OCI-LY1 (cell line): ENCODE measurements at regions not wholly inside any gene's neighbourhood (a gene's known extent, or its start where the extent isn't known, plus 50 kb on each side); places are given as distances from the start of the nearest gene placed in this dataset.
"Not testable (repeated sequence)": the region's sequence is repeated elsewhere in the genome, so short reads cannot be mapped to it uniquely, and the experiment has no call there.

ENCODE experiments used
- H2AFZ ChIP-seq: fragments of 200-600 bp; sonication (generic), shearing (Covaris generic); 2 replicates; pipeline ENCODE4 v1.6.0; 2014; ENCODE audit warnings: antibody characterized with exemption, mild to moderate bottlenecking, low read length
- H3F3A ChIP-seq: fragments of 200-600 bp; sonication (generic), shearing (Covaris generic); 2 replicates; pipeline ENCODE4 v1.6.0; 2014; ENCODE audit warnings: mild to moderate bottlenecking, antibody characterized with exemption, low read length, moderate library complexity; ENCODE audit not compliant: insufficient read depth
- H3K27ac ChIP-seq: fragments of 200-600 bp; sonication (generic); 2 replicates; pipeline ENCODE4 v1.5.1; 2014; ENCODE audit warnings: low read length, mixed run types, mild to moderate bottlenecking, low read depth; ENCODE audit not compliant: poor library complexity, severe bottlenecking
- H3K27me3 ChIP-seq: fragments of 200-600 bp; sonication (generic); 2 replicates; pipeline ENCODE4 v1.6.0; 2014; ENCODE audit warnings: antibody characterized with exemption, mild to moderate bottlenecking, low read length, moderate library complexity; ENCODE audit not compliant: insufficient read depth
- H3K36me3 ChIP-seq: fragments of 200-600 bp; sonication (generic); 2 replicates; pipeline ENCODE4 v1.6.1; 2014; ENCODE audit warnings: mild to moderate bottlenecking, antibody characterized with exemption, low read length, moderate library complexity, mixed read lengths; ENCODE audit not compliant: insufficient read depth
- H3K4me1 ChIP-seq: fragments of 200-600 bp; sonication (generic); 2 replicates; pipeline ENCODE4 v1.5.1; 2014; ENCODE audit warnings: mild to moderate bottlenecking, low read length, moderate library complexity; ENCODE audit not compliant: insufficient read depth, severe bottlenecking
- H3K4me2 ChIP-seq: fragments of 200-600 bp; sonication (generic), shearing (Covaris generic); 2 replicates; pipeline ENCODE4 v1.6.1; 2014; ENCODE audit warnings: low read length
- H3K4me3 ChIP-seq: fragments of 200-600 bp; sonication (generic); 2 replicates; pipeline ENCODE4 v1.5.1; 2014; ENCODE audit warnings: low read length, low read depth, mild to moderate bottlenecking, mixed read lengths; ENCODE audit not compliant: poor library complexity, severe bottlenecking
- H3K79me2 ChIP-seq: fragments of 200-600 bp; shearing (Covaris generic); 2 replicates; pipeline ENCODE4 v1.6.1; 2016; ENCODE audit warnings: mixed run types, low read length, mixed read lengths; ENCODE audit not compliant: insufficient read depth
- H3K9ac ChIP-seq: fragments of 200-600 bp; sonication (generic), shearing (Covaris generic); 2 replicates; pipeline ENCODE4 v1.6.1; 2014; ENCODE audit warnings: mild to moderate bottlenecking, low read length, mixed read lengths
- H3K9me2 ChIP-seq: fragments of 200-600 bp; sonication (generic), shearing (Covaris generic); 2 replicates; pipeline ENCODE4 v1.6.1; 2014; ENCODE audit warnings: low read depth, mild to moderate bottlenecking, low read length, mixed read lengths
- H3K9me3 ChIP-seq: fragments of 200-600 bp; shearing (Covaris generic); 2 replicates; pipeline ENCODE4 v1.6.1; 2014; ENCODE audit warnings: low read length, mixed read lengths
- H4K20me1 ChIP-seq: fragments of 200-600 bp; sonication (generic), shearing (Covaris generic); 2 replicates; pipeline ENCODE4 v1.6.0; 2016; ENCODE audit warnings: mild to moderate bottlenecking, low read length; ENCODE audit not compliant: insufficient read depth
- EZH2 ChIP-seq: fragments of 200-600 bp; sonication (generic), shearing (Covaris generic); IDR thresholded peaks from 2 replicates; pipeline ENCODE4 v1.8.0; 2017; ENCODE audit warnings: borderline replicate concordance, mixed run types, mild to moderate bottlenecking, antibody characterized with exemption, low read length, moderate library complexity, mixed read lengths
- TF ChIP-seq, protein P1 (sequence below): fragments of 200-600 bp; sonication (generic), shearing (Covaris generic); IDR thresholded peaks from 2 replicates; pipeline ENCODE4 v1.5.1; 2017; ENCODE audit warnings: mild to moderate bottlenecking, antibody characterized with exemption, low read length, moderate library complexity, mixed read lengths

DNA sequence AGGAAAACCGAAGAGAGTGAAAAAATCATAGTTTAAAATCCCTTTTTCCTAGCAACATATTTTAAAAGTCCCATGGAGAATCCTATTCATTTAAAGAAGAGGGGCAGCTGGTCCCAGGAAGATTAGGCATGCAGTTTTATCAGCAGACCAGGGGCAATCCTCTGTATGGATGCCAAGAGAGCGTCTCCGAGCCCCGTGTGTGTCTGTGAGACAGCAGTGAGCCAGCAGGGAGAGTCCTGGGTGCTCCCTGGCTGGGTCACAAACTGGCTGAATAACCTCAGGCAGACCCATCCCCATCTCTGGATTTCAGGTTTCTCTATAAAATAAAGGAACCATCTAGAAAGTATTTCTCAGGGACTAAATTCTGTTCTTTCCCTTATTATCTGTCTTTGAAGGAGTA is 128.2 kb upstream of the RIOK3 start:
- no peak overlapping the region for H3K9ac ChIP-seq
- H3K4me1 ChIP-seq, result peaks cover 17% of the 10 kb centered on the region
- H3F3A ChIP-seq, result no peaks in the 10 kb centered on the region
- H3K36me3 ChIP-seq, result peaks cover 4% of the 10 kb centered on the region; the same call in 1 of the 2 replicates
- no peaks in the 10 kb centered on the region for H3K9me2 ChIP-seq
- TF ChIP-seq EZH2, result no peak
- TF ChIP-seq, protein P1, sequence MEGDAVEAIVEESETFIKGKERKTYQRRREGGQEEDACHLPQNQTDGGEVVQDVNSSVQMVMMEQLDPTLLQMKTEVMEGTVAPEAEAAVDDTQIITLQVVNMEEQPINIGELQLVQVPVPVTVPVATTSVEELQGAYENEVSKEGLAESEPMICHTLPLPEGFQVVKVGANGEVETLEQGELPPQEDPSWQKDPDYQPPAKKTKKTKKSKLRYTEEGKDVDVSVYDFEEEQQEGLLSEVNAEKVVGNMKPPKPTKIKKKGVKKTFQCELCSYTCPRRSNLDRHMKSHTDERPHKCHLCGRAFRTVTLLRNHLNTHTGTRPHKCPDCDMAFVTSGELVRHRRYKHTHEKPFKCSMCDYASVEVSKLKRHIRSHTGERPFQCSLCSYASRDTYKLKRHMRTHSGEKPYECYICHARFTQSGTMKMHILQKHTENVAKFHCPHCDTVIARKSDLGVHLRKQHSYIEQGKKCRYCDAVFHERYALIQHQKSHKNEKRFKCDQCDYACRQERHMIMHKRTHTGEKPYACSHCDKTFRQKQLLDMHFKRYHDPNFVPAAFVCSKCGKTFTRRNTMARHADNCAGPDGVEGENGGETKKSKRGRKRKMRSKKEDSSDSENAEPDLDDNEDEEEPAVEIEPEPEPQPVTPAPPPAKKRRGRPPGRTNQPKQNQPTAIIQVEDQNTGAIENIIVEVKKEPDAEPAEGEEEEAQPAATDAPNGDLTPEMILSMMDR, result no peak
- H3K4me2 ChIP-seq, result no peak overlapping the region
- no peaks in the 10 kb centered on the region for H4K20me1 ChIP-seq
- no peak overlapping the region for H3K27ac ChIP-seq
- H2AFZ ChIP-seq, result no peak overlapping the region
- no peaks in the 10 kb centered on the region for H3K9me3 ChIP-seq
- no peaks in the 10 kb centered on the region for H3K27me3 ChIP-seq
- no peak overlapping the region for H3K4me3 ChIP-seq
- no peaks in the 10 kb centered on the region for H3K79me2 ChIP-seq

GRCh38 chr18:23329671-23330070 is 123.4 kb upstream of the RIOK3 start:
- not testable (repeated sequence) for H3K4me3 ChIP-seq, H3K79me2 ChIP-seq, H3K36me3 ChIP-seq, H3K9ac ChIP-seq, H3K9me3 ChIP-seq, H3K27ac ChIP-seq, H4K20me1 ChIP-seq, H3F3A ChIP-seq, H3K27me3 ChIP-seq, H2AFZ ChIP-seq, H3K4me2 ChIP-seq, H3K9me2 ChIP-seq
- H3K4me1 ChIP-seq, result peaks cover 18% of the 10 kb centered on the region

DNA sequence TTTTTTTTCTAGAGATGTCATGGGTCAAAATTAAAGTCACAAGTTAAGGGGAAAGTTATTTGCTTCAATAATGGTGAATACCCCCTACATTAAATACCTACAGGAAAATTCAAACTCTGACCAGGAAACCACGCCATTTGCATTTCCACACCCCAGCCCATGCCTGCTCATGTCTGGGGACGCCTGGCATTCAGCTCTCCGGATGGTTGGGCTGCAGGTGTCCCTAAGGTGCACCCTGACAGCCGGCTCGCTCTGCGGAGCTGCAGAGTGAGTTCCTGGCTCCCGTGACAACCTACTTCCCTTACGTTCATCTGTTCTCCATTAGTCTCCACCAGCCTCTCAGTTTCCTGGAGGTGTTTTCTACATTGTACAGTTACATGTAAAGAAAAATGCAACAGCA is 122.7 kb upstream of the RIOK3 start:
- H3K4me2 ChIP-seq, result peak overlapping the region; percentile 53
- H4K20me1 ChIP-seq, result no peaks in the 10 kb centered on the region
- H3K36me3 ChIP-seq, result peaks cover 9% of the 10 kb centered on the region; the same call in 1 of the 2 replicates
- H3K4me3 ChIP-seq, result peak overlapping the region; percentile 20
- no peak overlapping the region for H2AFZ ChIP-seq
- TF ChIP-seq EZH2, result no peak
- TF ChIP-seq, protein P1, result no peak
- no peak overlapping the region; the same call in 1 of the 2 replicates for H3K9ac ChIP-seq
- no peaks in the 10 kb centered on the region for H3K79me2 ChIP-seq
- H3K4me1 ChIP-seq, result peaks cover 18% of the 10 kb centered on the region
- H3K9me3 ChIP-seq, result no peaks in the 10 kb centered on the region
- H3F3A ChIP-seq, result no peaks in the 10 kb centered on the region
- no peaks in the 10 kb centered on the region for H3K9me2 ChIP-seq
- peak overlapping the region; percentile 67 for H3K27ac ChIP-seq
- no peaks in the 10 kb centered on the region for H3K27me3 ChIP-seq
